ENCODE measurements at regions not wholly inside any gene's neighbourhood (a gene's known extent, or its start where the extent isn't known, plus 50 kb on each side); places are given as distances from the start of the nearest gene placed in this dataset.

GRCh38 chr14:89720741-89721729 is 233.5 kb downstream of the EFCAB11 start:
- no peak overlapping the region for H3K9ac ChIP-seq (ENCODE audit: low read depth in 1 of 3, low read length in 3 of 3)
- H3K27ac ChIP-seq (ENCODE audit: low read depth, low read length) = peak overlapping the region; percentile 46
- no peaks in the 10 kb centered on the region for H3K9me3 ChIP-seq (ENCODE audit: control insufficient read depth in 3 of 3, low read length in 3 of 3)
- H3K36me3 ChIP-seq (ENCODE audit: control insufficient read depth in 3 of 3, insufficient read depth in 3 of 3, low read length in 3 of 3) = no peaks in the 10 kb centered on the region
- no peaks in the 10 kb centered on the region for H3K27me3 ChIP-seq (ENCODE audit: control insufficient read depth in 3 of 3, insufficient read depth in 3 of 3, low read length in 3 of 3)
- H3K4me1 ChIP-seq (ENCODE audit: control insufficient read depth in 3 of 3, insufficient read depth in 3 of 3, low read length in 3 of 3) = peaks cover 0 to 4% (median 3%) of the 10 kb centered on the region in 3 donors
- no peak overlapping the region for H3K4me3 ChIP-seq (ENCODE audit: low read length in 3 of 3)

- H3K27ac ChIP-seq (ENCODE audit: low read depth, low read length) = no peak overlapping the region
- no peak overlapping the region for H3K9ac ChIP-seq (ENCODE audit: low read depth in 1 of 3, low read length in 3 of 3)
- H3K4me1 ChIP-seq (ENCODE audit: control insufficient read depth in 3 of 3, insufficient read depth in 3 of 3, low read length in 3 of 3) = peaks cover 0 to 4% (median 3%) of the 10 kb centered on the region in 3 donors
- no peaks in the 10 kb centered on the region for H3K36me3 ChIP-seq (ENCODE audit: control insufficient read depth in 3 of 3, insufficient read depth in 3 of 3, low read length in 3 of 3)
- no peaks in the 10 kb centered on the region for H3K9me3 ChIP-seq (ENCODE audit: control insufficient read depth in 3 of 3, low read length in 3 of 3)
- H3K27me3 ChIP-seq (ENCODE audit: control insufficient read depth in 3 of 3, insufficient read depth in 3 of 3, low read length in 3 of 3) = no peaks in the 10 kb centered on the region
- no peak overlapping the region for H3K4me3 ChIP-seq (ENCODE audit: low read length in 3 of 3)
These were observed 234.3 kb downstream of the EFCAB11 start for GRCh38 chr14:89720076-89720687.

GRCh38 chr14:89719366-89720075 is 235.0 kb downstream of the EFCAB11 start:
- H3K4me1 ChIP-seq (ENCODE audit: control insufficient read depth in 3 of 3, insufficient read depth in 3 of 3, low read length in 3 of 3) = peaks cover 0 to 4% (median 3%) of the 10 kb centered on the region in 3 donors
- H3K27ac ChIP-seq (ENCODE audit: low read depth, low read length) = no peak overlapping the region
- H3K9me3 ChIP-seq (ENCODE audit: control insufficient read depth in 3 of 3, low read length in 3 of 3) = no peaks in the 10 kb centered on the region
- H3K36me3 ChIP-seq (ENCODE audit: control insufficient read depth in 3 of 3, insufficient read depth in 3 of 3, low read length in 3 of 3) = no peaks in the 10 kb centered on the region
- H3K9ac ChIP-seq (ENCODE audit: low read depth in 1 of 3, low read length in 3 of 3) = no peak overlapping the region
- H3K27me3 ChIP-seq (ENCODE audit: control insufficient read depth in 3 of 3, insufficient read depth in 3 of 3, low read length in 3 of 3) = no peaks in the 10 kb centered on the region
- H3K4me3 ChIP-seq (ENCODE audit: low read length in 3 of 3) = no peak overlapping the region

DNA sequence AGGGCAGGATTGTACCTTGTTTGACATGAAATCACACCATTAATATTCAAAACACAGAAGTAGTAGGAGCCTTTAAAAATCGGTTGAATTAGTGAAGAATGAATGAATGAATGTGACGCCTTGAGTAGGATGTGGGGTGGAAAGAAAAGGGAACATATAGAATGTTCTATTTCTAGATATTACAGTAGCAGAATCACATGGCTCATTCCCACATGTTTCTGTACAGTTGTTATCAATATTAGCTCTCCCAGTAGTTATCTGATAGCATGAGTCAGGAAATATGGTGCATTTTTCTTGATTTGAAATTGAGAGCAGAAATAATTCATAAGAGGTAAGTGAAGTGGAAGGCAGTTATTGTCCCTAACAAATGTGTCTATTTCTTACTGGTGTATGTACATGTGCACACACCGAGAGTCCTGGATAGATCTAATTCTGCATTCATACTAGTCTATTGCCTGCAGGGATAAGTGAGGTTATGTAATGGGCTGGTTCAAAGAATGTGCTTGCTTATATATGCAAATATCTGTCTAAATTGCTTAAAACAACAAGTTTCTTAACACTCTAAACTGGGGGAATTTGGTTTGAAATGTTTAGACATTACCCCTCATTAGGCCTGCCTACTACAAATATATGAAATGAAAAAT is 245.4 kb downstream of the EFCAB11 start:
- no peaks in the 10 kb centered on the region for H3K4me1 ChIP-seq (ENCODE audit: control insufficient read depth in 3 of 3, insufficient read depth in 3 of 3, low read length in 3 of 3)
- no peak overlapping the region for H3K27ac ChIP-seq (ENCODE audit: low read depth, low read length)
- no peaks in the 10 kb centered on the region for H3K36me3 ChIP-seq (ENCODE audit: control insufficient read depth in 3 of 3, insufficient read depth in 3 of 3, low read length in 3 of 3)
- no peak overlapping the region for H3K9ac ChIP-seq (ENCODE audit: low read depth in 1 of 3, low read length in 3 of 3)
- peaks cover 0 to 4% (median 0%) of the 10 kb centered on the region in 3 donors for H3K9me3 ChIP-seq (ENCODE audit: control insufficient read depth in 3 of 3, low read length in 3 of 3)
- H3K27me3 ChIP-seq (ENCODE audit: control insufficient read depth in 3 of 3, insufficient read depth in 3 of 3, low read length in 3 of 3) = no peaks in the 10 kb centered on the region
- H3K4me3 ChIP-seq (ENCODE audit: low read length in 3 of 3) = no peak overlapping the region

DNA sequence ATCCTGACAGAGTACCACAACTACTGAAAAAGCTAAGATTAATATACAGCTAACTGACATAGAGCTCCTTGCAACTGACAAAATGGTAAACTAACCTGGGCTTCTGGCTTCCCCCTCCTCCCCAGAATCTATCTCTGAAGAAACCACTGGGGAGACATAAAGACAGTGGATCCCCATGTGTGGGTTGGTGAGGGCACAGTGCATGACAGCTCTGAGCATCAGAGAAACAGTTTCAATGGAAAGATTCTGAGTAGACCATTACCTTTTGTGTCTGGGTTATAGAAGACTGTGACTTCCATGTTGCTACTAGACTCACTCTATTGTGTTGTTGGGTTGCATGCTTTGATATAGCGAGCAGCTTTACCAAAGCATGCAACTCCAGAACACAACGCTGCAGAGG is 247.4 kb downstream of the EFCAB11 start:
- Histone ChIP-seq H3K27me3 (ENCODE audit: control insufficient read depth in 3 of 3, insufficient read depth in 3 of 3, low read length in 3 of 3) (no peaks in the 10 kb centered on the region), H3K27ac (ENCODE audit: low read depth, low read length) (no peak overlapping the region)

GRCh38 chr14:89702876-89703200 is 251.7 kb downstream of the EFCAB11 start:
- peaks cover 10 to 12% (median 10%) of the 10 kb centered on the region in 3 donors for H3K4me1 ChIP-seq (ENCODE audit: control insufficient read depth in 3 of 3, insufficient read depth in 3 of 3, low read length in 3 of 3)
- H3K27me3 ChIP-seq (ENCODE audit: control insufficient read depth in 3 of 3, insufficient read depth in 3 of 3, low read length in 3 of 3) = no peaks in the 10 kb centered on the region
- no peaks in the 10 kb centered on the region for H3K36me3 ChIP-seq (ENCODE audit: control insufficient read depth in 3 of 3, insufficient read depth in 3 of 3, low read length in 3 of 3)
- H3K9me3 ChIP-seq (ENCODE audit: control insufficient read depth in 3 of 3, low read length in 3 of 3) = no peaks in the 10 kb centered on the region
- H3K27ac ChIP-seq (ENCODE audit: low read depth, low read length) = no peak overlapping the region
- no peak overlapping the region for H3K9ac ChIP-seq (ENCODE audit: low read depth in 1 of 3, low read length in 3 of 3)
- H3K4me3 ChIP-seq (ENCODE audit: low read length in 3 of 3) = no peak overlapping the region

More for the DNA sequence above, 247.4 kb downstream of the EFCAB11 start:
- H3K9ac ChIP-seq (ENCODE audit: low read depth in 1 of 3, low read length in 3 of 3) = no peak overlapping the region
- no peak overlapping the region for H3K4me3 ChIP-seq (ENCODE audit: low read length in 3 of 3)
- no peaks in the 10 kb centered on the region for H3K9me3 ChIP-seq (ENCODE audit: control insufficient read depth in 3 of 3, low read length in 3 of 3)
- peaks cover 2 to 4% (median 2%) of the 10 kb centered on the region in 3 donors for H3K4me1 ChIP-seq (ENCODE audit: control insufficient read depth in 3 of 3, insufficient read depth in 3 of 3, low read length in 3 of 3)
- H3K36me3 ChIP-seq (ENCODE audit: control insufficient read depth in 3 of 3, insufficient read depth in 3 of 3, low read length in 3 of 3) = no peaks in the 10 kb centered on the region

- peaks cover 10 to 12% (median 10%) of the 10 kb centered on the region in 3 donors for H3K4me1 ChIP-seq (ENCODE audit: control insufficient read depth in 3 of 3, insufficient read depth in 3 of 3, low read length in 3 of 3)
- H3K27ac ChIP-seq (ENCODE audit: low read depth, low read length) = peak overlapping the region; percentile 66
- H3K9ac ChIP-seq (ENCODE audit: low read depth in 1 of 3, low read length in 3 of 3) = peak overlapping the region; percentile 62 to 79 (median 69)
- no peaks in the 10 kb centered on the region for H3K27me3 ChIP-seq (ENCODE audit: control insufficient read depth in 3 of 3, insufficient read depth in 3 of 3, low read length in 3 of 3)
- no peaks in the 10 kb centered on the region for H3K36me3 ChIP-seq (ENCODE audit: control insufficient read depth in 3 of 3, insufficient read depth in 3 of 3, low read length in 3 of 3)
- peak overlapping the region; percentile 75 to 77 (median 76) for H3K4me3 ChIP-seq (ENCODE audit: low read length in 3 of 3)
- H3K9me3 ChIP-seq (ENCODE audit: control insufficient read depth in 3 of 3, low read length in 3 of 3) = no peaks in the 10 kb centered on the region
These were observed 252.3 kb downstream of the EFCAB11 start for GRCh38 chr14:89702073-89702875.

- peak overlapping the region; percentile 62 to 79 (median 74) for H3K9ac ChIP-seq (ENCODE audit: low read depth in 1 of 3, low read length in 3 of 3)
- H3K4me3 ChIP-seq (ENCODE audit: low read length in 3 of 3) = peak overlapping the region; percentile 75 to 77 (median 76)
- H3K9me3 ChIP-seq (ENCODE audit: control insufficient read depth in 3 of 3, low read length in 3 of 3) = no peaks in the 10 kb centered on the region
- peak overlapping the region; percentile 66 for H3K27ac ChIP-seq (ENCODE audit: low read depth, low read length)
- H3K36me3 ChIP-seq (ENCODE audit: control insufficient read depth in 3 of 3, insufficient read depth in 3 of 3, low read length in 3 of 3) = no peaks in the 10 kb centered on the region
- H3K27me3 ChIP-seq (ENCODE audit: control insufficient read depth in 3 of 3, insufficient read depth in 3 of 3, low read length in 3 of 3) = no peaks in the 10 kb centered on the region
- peaks cover 10 to 12% (median 10%) of the 10 kb centered on the region in 3 donors for H3K4me1 ChIP-seq (ENCODE audit: control insufficient read depth in 3 of 3, insufficient read depth in 3 of 3, low read length in 3 of 3)
These were observed 253.1 kb downstream of the EFCAB11 start for GRCh38 chr14:89701211-89702043.
